BLaER1 (cell line): ENCODE measurements at regions not wholly inside any gene's neighbourhood (a gene's known extent, or its start where the extent isn't known, plus 50 kb on each side); places are given as distances from the start of the nearest gene placed in this dataset.
"Not testable (repeated sequence)": the region's sequence is repeated elsewhere in the genome, so short reads cannot be mapped to it uniquely, and the experiment has no call there.

Experiments
- H3K27ac ChIP-seq: shearing (Covaris generic); formaldehyde crosslinking; 2 replicates; pipeline ENCODE4 v1.8.1; 2022
- H3K27me3 ChIP-seq: shearing (Covaris generic); formaldehyde crosslinking; 2 replicates; pipeline ENCODE4 v1.8.1; 2022
- H3K36me3 ChIP-seq: shearing (Covaris generic); formaldehyde crosslinking; 2 replicates; pipeline ENCODE4 v1.8.1; 2022
- H3K4me1 ChIP-seq: shearing (Covaris generic); formaldehyde crosslinking; 2 replicates; pipeline ENCODE4 v1.8.1; 2022
- H3K4me2 ChIP-seq: shearing (Covaris generic); formaldehyde crosslinking; 2 replicates; pipeline ENCODE4 v1.8.1; 2022
- H3K4me3 ChIP-seq: shearing (Covaris generic); formaldehyde crosslinking; 2 replicates; pipeline ENCODE4 v1.8.1; 2022
- H3K9ac ChIP-seq: shearing (Covaris generic); formaldehyde crosslinking; 2 replicates; pipeline ENCODE4 v1.8.1; 2022
- H3K9me3 ChIP-seq: shearing (Covaris generic); formaldehyde crosslinking; 2 replicates; pipeline ENCODE4 v1.8.1; 2022
- H4K20me1 ChIP-seq: shearing (Covaris generic); formaldehyde crosslinking; 2 replicates; pipeline ENCODE4 v1.8.1; 2022
- Cebpa-rat ChIP-seq: shearing (Covaris generic); IDR thresholded peaks from 2 replicates; pipeline ENCODE4 v1.8.1; 2022

GRCh38 chr2:201568217-201568820 lies 75.0 kb downstream of the TMEM237 start:
- H3K4me1 ChIP-seq, result no peaks in the 10 kb centered on the region
- no peak overlapping the region for H3K4me2 ChIP-seq
- H3K27ac ChIP-seq, result no peak overlapping the region
- H3K9me3 ChIP-seq, result no peaks in the 10 kb centered on the region
- H3K36me3 ChIP-seq, result no peaks in the 10 kb centered on the region
- H4K20me1 ChIP-seq, result no peaks in the 10 kb centered on the region
- no peak for TF ChIP-seq Cebpa-rat
- H3K4me3 ChIP-seq, result no peak overlapping the region
- H3K27me3 ChIP-seq, result no peaks in the 10 kb centered on the region
- no peak overlapping the region for H3K9ac ChIP-seq

GRCh38 chr2:201559067-201559710 lies 84.1 kb downstream of the TMEM237 start:
- no peak for TF ChIP-seq Cebpa-rat
- Histone ChIP-seq H3K9ac (no peak overlapping the region), H3K9me3 (no peaks in the 10 kb centered on the region)

GRCh38 chr2:201558665-201559064 lies 84.6 kb downstream of the TMEM237 start:
- TF ChIP-seq Cebpa-rat, result no peak
- Histone ChIP-seq H3K27me3 (no peaks in the 10 kb centered on the region), H3K4me2 (no peak overlapping the region), H3K4me3 (no peak overlapping the region), H3K9me3 (no peaks in the 10 kb centered on the region), H3K27ac (no peak overlapping the region), H3K4me1 (no peaks in the 10 kb centered on the region), H3K36me3 (no peaks in the 10 kb centered on the region), H3K9ac (no peak overlapping the region), H4K20me1 (no peaks in the 10 kb centered on the region)

More at GRCh38 chr2:201559067-201559710, 84.1 kb downstream of the TMEM237 start:
- H3K27me3 ChIP-seq, result no peaks in the 10 kb centered on the region
- no peaks in the 10 kb centered on the region for H3K4me1 ChIP-seq
- H3K36me3 ChIP-seq, result no peaks in the 10 kb centered on the region
- H3K4me3 ChIP-seq, result no peak overlapping the region
- no peak overlapping the region for H3K4me2 ChIP-seq
- no peaks in the 10 kb centered on the region for H4K20me1 ChIP-seq
- no peak overlapping the region for H3K27ac ChIP-seq

- no peaks in the 10 kb centered on the region for H3K4me1 ChIP-seq
- H3K4me2 ChIP-seq, result no peak overlapping the region
- no peak for TF ChIP-seq Cebpa-rat
Measured at GRCh38 chr2:201558232-201558631, 85.1 kb downstream of the TMEM237 start.

GRCh38 chr2:201551901-201552300 lies 91.4 kb downstream of the TMEM237 start:
- H3K4me3 ChIP-seq, result no peak overlapping the region
- H3K9ac ChIP-seq, result no peak overlapping the region
- no peak for TF ChIP-seq Cebpa-rat
- no peaks in the 10 kb centered on the region for H3K36me3 ChIP-seq
- no peaks in the 10 kb centered on the region for H4K20me1 ChIP-seq
- no peak overlapping the region for H3K4me2 ChIP-seq
- 0 out of 2 replicates have a peak, but pooled peaks cover under 1% of the 10 kb centered on the region for H3K4me1 ChIP-seq
- H3K27ac ChIP-seq, result no peak overlapping the region
- no peaks in the 10 kb centered on the region for H3K9me3 ChIP-seq
- H3K27me3 ChIP-seq, result no peaks in the 10 kb centered on the region

More at GRCh38 chr2:201558232-201558631, 85.1 kb downstream of the TMEM237 start:
- Histone ChIP-seq H3K9me3 (no peaks in the 10 kb centered on the region), H3K4me3 (no peak overlapping the region), H3K27me3 (no peaks in the 10 kb centered on the region), H4K20me1 (no peaks in the 10 kb centered on the region), H3K36me3 (no peaks in the 10 kb centered on the region), H3K27ac (no peak overlapping the region), H3K9ac (no peak overlapping the region)

GRCh38 chr2:201546576-201546975 lies 95.0 kb downstream of the STRADB start:
- H3K36me3 ChIP-seq, result no peaks in the 10 kb centered on the region
- no peak overlapping the region for H3K27ac ChIP-seq
- H4K20me1 ChIP-seq, result no peaks in the 10 kb centered on the region
- no peak overlapping the region for H3K9ac ChIP-seq
- H3K4me3 ChIP-seq, result no peak overlapping the region
- H3K27me3 ChIP-seq, result no peaks in the 10 kb centered on the region
- no peak for TF ChIP-seq Cebpa-rat
- H3K9me3 ChIP-seq, result no peaks in the 10 kb centered on the region
- peak overlapping the region; percentile 25 for H3K4me2 ChIP-seq
- H3K4me1 ChIP-seq, result peaks cover 6% of the 10 kb centered on the region

GRCh38 chr2:201542291-201542690 lies 90.8 kb downstream of the STRADB start:
- Histone ChIP-seq H3K4me2 (no peak overlapping the region), H3K36me3 (no peaks in the 10 kb centered on the region), H3K4me1 (peaks cover 6% of the 10 kb centered on the region), H3K4me3 (no peak overlapping the region), H3K9me3 (no peaks in the 10 kb centered on the region), H3K9ac (no peak overlapping the region), H4K20me1 (no peaks in the 10 kb centered on the region), H3K27me3 (no peaks in the 10 kb centered on the region), H3K27ac (no peak overlapping the region)
- TF ChIP-seq Cebpa-rat, result no peak

- H3K9me3 ChIP-seq, H3K9ac ChIP-seq, H4K20me1 ChIP-seq, H3K4me2 ChIP-seq, H3K4me1 ChIP-seq, H3K36me3 ChIP-seq, H3K27ac ChIP-seq, H3K27me3 ChIP-seq, H3K4me3 ChIP-seq: not testable (repeated sequence)
Measured at GRCh38 chr2:201539271-201539670, 87.7 kb downstream of the STRADB start.

- H3K4me3 ChIP-seq, result no peak overlapping the region
- H3K9ac ChIP-seq, result no peak overlapping the region
- TF ChIP-seq Cebpa-rat, result no peak
- peaks cover 10% of the 10 kb centered on the region for H3K9me3 ChIP-seq
- H3K27ac ChIP-seq, result no peak overlapping the region
- no peaks in the 10 kb centered on the region for H3K36me3 ChIP-seq
- no peak overlapping the region for H3K4me2 ChIP-seq
- no peaks in the 10 kb centered on the region for H3K27me3 ChIP-seq
- no peaks in the 10 kb centered on the region for H3K4me1 ChIP-seq
- no peaks in the 10 kb centered on the region for H4K20me1 ChIP-seq
Measured at GRCh38 chr2:201538025-201538424, 86.5 kb downstream of the STRADB start.

GRCh38 chr2:201536754-201537153 lies 85.2 kb downstream of the STRADB start:
- no peaks in the 10 kb centered on the region for H3K27me3 ChIP-seq
- H3K36me3 ChIP-seq, result no peaks in the 10 kb centered on the region
- H3K9me3 ChIP-seq, result peaks cover 17% of the 10 kb centered on the region

GRCh38 chr2:201536046-201536445 lies 84.5 kb downstream of the STRADB start:
- TF ChIP-seq Cebpa-rat, result no peak
- H3K36me3 ChIP-seq, result no peaks in the 10 kb centered on the region
- H3K4me1 ChIP-seq, result no peaks in the 10 kb centered on the region
- no peaks in the 10 kb centered on the region for H3K27me3 ChIP-seq
- no peak overlapping the region for H3K4me2 ChIP-seq
- no peaks in the 10 kb centered on the region for H4K20me1 ChIP-seq
- no peak overlapping the region for H3K9ac ChIP-seq
- no peak overlapping the region for H3K27ac ChIP-seq
- no peak overlapping the region for H3K4me3 ChIP-seq
- peaks cover 17% of the 10 kb centered on the region for H3K9me3 ChIP-seq

More at GRCh38 chr2:201536754-201537153, 85.2 kb downstream of the STRADB start:
- no peak overlapping the region for H3K9ac ChIP-seq
- H4K20me1 ChIP-seq, result no peaks in the 10 kb centered on the region
- H3K27ac ChIP-seq, result no peak overlapping the region
- no peak for TF ChIP-seq Cebpa-rat
- no peaks in the 10 kb centered on the region for H3K4me1 ChIP-seq
- no peak overlapping the region for H3K4me2 ChIP-seq
- no peak overlapping the region for H3K4me3 ChIP-seq
